Heart right ventricle (tissue), 16 donors: ENCODE measurements at regions not wholly inside any gene's neighbourhood (a gene's known extent, or its start where the extent isn't known, plus 50 kb on each side); places are given as distances from the start of the nearest gene placed in this dataset.

Experiments used
- ATAC-seq, 8 donors: fragments of 200-7000 bp; cut with Tn5 transposase; one replicate each; pipeline ENCODE4 v1.9.1; 2020; ENCODE audit warnings: mild to moderate bottlenecking in 8 of 8, moderate library complexity in 8 of 8, moderate number of reproducible peaks in 1 of 8
- DNase-seq, 2 donors: peaks; one replicate each; pipeline ENCODE4 v3.0.0-alpha.2; 2020
- H3K27ac ChIP-seq, 10 donors: fragments of 200-600 bp; sonication (generic) in 2 of 10; one replicate each; pipeline versions ENCODE4 v1.5.0 to v1.8.0; 2020 to 2022; ENCODE audit warnings: mild to moderate bottlenecking in 3 of 10
- H3K27me3 ChIP-seq, 7 donors: fragments of 200-600 bp; one replicate each; pipeline ENCODE4 v1.8.0; 2021 to 2022; ENCODE audit warnings: mild to moderate bottlenecking in 2 of 7
- H3K36me3 ChIP-seq, 9 donors: fragments of 200-600 bp; sonication (generic) in 1 of 9; one replicate each; pipeline versions ENCODE4 v1.5.0 to v1.8.0; 2020 to 2022; ENCODE audit warnings: mild to moderate bottlenecking in 2 of 9
- H3K4me1 ChIP-seq, 9 donors: fragments of 200-600 bp; sonication (generic) in 1 of 9; one replicate each; pipeline versions ENCODE4 v1.5.0 to v1.8.0; 2020 to 2022; ENCODE audit warnings: mild to moderate bottlenecking in 4 of 9
- H3K4me3 ChIP-seq, 10 donors: fragments of 200-600 bp; sonication (generic) in 2 of 10; one replicate each; pipeline versions ENCODE4 v1.5.0 to v1.8.0; 2020 to 2022; ENCODE audit warnings: mild to moderate bottlenecking in 7 of 10, moderate library complexity in 2 of 10
- H3K9me3 ChIP-seq, 11 donors: fragments of 200-600 bp in 10 of 11; sonication (generic) in 2 of 11; one replicate each; pipeline versions ENCODE4 v1.5.0 to v1.8.0; 2013 to 2022; ENCODE audit warnings: mild to moderate bottlenecking in 2 of 11, control low read depth in 1 of 11, moderate library complexity in 1 of 11
- CTCF ChIP-seq, 9 donors: fragments of 200-600 bp; sonication (generic) in 2 of 9; IDR thresholded peaks; one replicate each; pipeline versions ENCODE4 v1.5.0 to v1.8.0; 2021 to 2022; ENCODE audit warnings: antibody characterized with exemption in 9 of 9, mild to moderate bottlenecking in 5 of 9, moderate library complexity in 1 of 9
- WGBS, 2 donors: extraction: QIAGEN DNeasy Blood & Tissue Kit; methylation state at CpG; one replicate each; pipeline ENCODE4 v1.1.7; 2013; ENCODE audit warnings: inconsistent platforms in 1 of 2; 5-methylcytosine and 5-hydroxymethylcytosine counted together
- intact Hi-C, 10 donors: fragments of 100-400 bp; cut with DNase I; formaldehyde crosslinking; loops; one replicate each; pipeline versions ENCODE4 v1.11.1 to v1.14.2; 2022
- donor health status: Arrhythmogenic right ventricular cardiomyopathy.
- donor health status: ischemic (EF 13 %, LVEDD 7.1; RV severe dilation, severe dysfunction).
- donor health status: healthy with polysubstance abuse.
- donor health status: DM: no; HTN: yes; CAD: no.
- donor health status: DM: no; HTN: no; CAD: no.
- donor health status: ischemic (EF 25% LVEDD 6.9; RV normal size, moderate dysfunction).
- donor health status: ischemic (EF 25% LVEDD 5.7; RV mildly dilated, moderate dysfunction).
- donor health status: healthy.
- donor health status: DM: yes; HTN: yes; CAD: no.
- donor health status: Ischemic cardiomyopathy.
- donor health status: ischemic (EF 35%, LVEDD 5.7; RV mildly dilated, moderate dysfunction).
- donor health status: nonischemic (EF 11% LVEDD 7.7; RV severe dilation, severe dysfunction).
- donor health status: DM: yes; HTN: yes; CAD: no.
- donor health status: PGD.
- donor health status: ischemic (EF 29% LVEDD 5.4; RV normal size, mild dysfunction).
- donor health status: nonischemic (EF 23%, LVEDD 6.1; RV moderate dilation, normal function).

- 72 to 81% methylated on average over 5 of the region's 5 CpGs for WGBS, 2 donors
- Histone ChIP-seq H3K4me1 (no peaks in the 10 kb centered on the region), H3K27ac (no peak overlapping the region), H3K4me3 (no peak overlapping the region), H3K9me3 (no peaks in the 10 kb centered on the region), H3K36me3 (no peaks in the 10 kb centered on the region), H3K27me3 (no peaks in the 10 kb centered on the region)
- DNase-seq (no peak), ATAC-seq (no peak)
- TF ChIP-seq CTCF (IDR thresholded peaks at IDR 0.05): no peak
- intact Hi-C loops: no loop called here
Measured at GRCh38 chr18:60649107-60649506, 276.5 kb upstream of the MC4R start.

- WGBS, 2 donors: 42 to 54% methylated on average over 3 of the region's 3 CpGs
- intact Hi-C loops: no loop called here
- no peak for TF ChIP-seq CTCF (IDR thresholded peaks at IDR 0.05)
- H3K4me3 ChIP-seq: no peak overlapping the region
- no peaks in the 10 kb centered on the region for H3K9me3 ChIP-seq
- no peak overlapping the region for H3K27ac ChIP-seq
- DNase-seq (no peak), ATAC-seq (no peak)
- H3K4me1 ChIP-seq: no peaks in the 10 kb centered on the region
- no peaks in the 10 kb centered on the region for H3K27me3 ChIP-seq
- H3K36me3 ChIP-seq: no peaks in the 10 kb centered on the region
Measured at GRCh38 chr18:60649842-60650536, 277.4 kb upstream of the MC4R start.

GRCh38 chr18:60654298-60654697, 281.7 kb upstream of the MC4R start:
- intact Hi-C loops: no loop called here
- no peak overlapping the region for H3K4me3 ChIP-seq
- TF ChIP-seq CTCF (IDR thresholded peaks at IDR 0.05): no peak
- 70 to 73% methylated on average over 2 of the region's 2 CpGs for WGBS, 2 donors
- H3K27me3 ChIP-seq: no peaks in the 10 kb centered on the region
- H3K36me3 ChIP-seq: no peaks in the 10 kb centered on the region
- ATAC-seq (no peak), DNase-seq (no peak)
- no peaks in the 10 kb centered on the region for H3K9me3 ChIP-seq
- H3K4me1 ChIP-seq: no peaks in the 10 kb centered on the region
- H3K27ac ChIP-seq: no peak overlapping the region

GRCh38 chr18:60656553-60656952, 284.0 kb upstream of the MC4R start:
- no peaks in the 10 kb centered on the region for H3K4me1 ChIP-seq
- H3K9me3 ChIP-seq: no peaks in the 10 kb centered on the region
- WGBS, 2 donors: 67 to 69% methylated on average over 4 of the region's 4 CpGs
- no peaks in the 10 kb centered on the region for H3K36me3 ChIP-seq
- no peak for DNase-seq
- H3K27me3 ChIP-seq: no peaks in the 10 kb centered on the region
- no peak overlapping the region for H3K27ac ChIP-seq
- no peak for ATAC-seq
- intact Hi-C loops: no loop called here
- no peak for TF ChIP-seq CTCF (IDR thresholded peaks at IDR 0.05)
- no peak overlapping the region for H3K4me3 ChIP-seq
